ENCODE measurements at regions not wholly inside any gene's neighbourhood (a gene's known extent, or its start where the extent isn't known, plus 50 kb on each side); places are given as distances from the start of the nearest gene placed in this dataset.

DNA sequence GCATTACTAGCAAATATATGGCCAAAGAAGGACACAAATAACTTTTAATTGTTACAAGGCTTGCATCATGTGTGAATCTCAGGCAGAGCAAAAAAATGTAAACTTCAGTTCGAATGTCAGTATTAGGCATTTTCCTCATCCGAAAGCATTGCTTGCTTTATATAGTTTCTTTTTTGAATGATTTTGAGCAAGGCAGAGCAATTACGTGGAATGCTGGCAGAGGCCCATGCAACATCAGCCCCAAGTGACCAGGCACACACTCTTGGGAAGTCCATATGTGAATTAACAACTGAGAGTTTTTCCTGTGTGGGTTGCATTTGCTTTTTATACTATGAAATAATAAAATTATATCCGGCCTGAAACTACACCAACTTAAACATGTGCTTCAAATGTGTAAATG, 274.8 kb downstream of the PTPRC start:
- TF ChIP-seq, protein P1, sequence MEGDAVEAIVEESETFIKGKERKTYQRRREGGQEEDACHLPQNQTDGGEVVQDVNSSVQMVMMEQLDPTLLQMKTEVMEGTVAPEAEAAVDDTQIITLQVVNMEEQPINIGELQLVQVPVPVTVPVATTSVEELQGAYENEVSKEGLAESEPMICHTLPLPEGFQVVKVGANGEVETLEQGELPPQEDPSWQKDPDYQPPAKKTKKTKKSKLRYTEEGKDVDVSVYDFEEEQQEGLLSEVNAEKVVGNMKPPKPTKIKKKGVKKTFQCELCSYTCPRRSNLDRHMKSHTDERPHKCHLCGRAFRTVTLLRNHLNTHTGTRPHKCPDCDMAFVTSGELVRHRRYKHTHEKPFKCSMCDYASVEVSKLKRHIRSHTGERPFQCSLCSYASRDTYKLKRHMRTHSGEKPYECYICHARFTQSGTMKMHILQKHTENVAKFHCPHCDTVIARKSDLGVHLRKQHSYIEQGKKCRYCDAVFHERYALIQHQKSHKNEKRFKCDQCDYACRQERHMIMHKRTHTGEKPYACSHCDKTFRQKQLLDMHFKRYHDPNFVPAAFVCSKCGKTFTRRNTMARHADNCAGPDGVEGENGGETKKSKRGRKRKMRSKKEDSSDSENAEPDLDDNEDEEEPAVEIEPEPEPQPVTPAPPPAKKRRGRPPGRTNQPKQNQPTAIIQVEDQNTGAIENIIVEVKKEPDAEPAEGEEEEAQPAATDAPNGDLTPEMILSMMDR (tag by site-specific recombination; IDR thresholded peaks at IDR 0.05) = no peak
- TF ChIP-seq ZNF121 (tag by site-specific recombination; IDR thresholded peaks at IDR 0.05) (no peak), ZBTB26 (tag by site-specific recombination; optimal IDR thresholded peaks at IDR 0.05) (no peak), BCL11A (tag by site-specific recombination; IDR thresholded peaks at IDR 0.05; ENCODE audit: low read depth) (no peak), ZBTB1 (tag by site-specific recombination; IDR thresholded peaks at IDR 0.05) (no peak), ZNF391 (tag by site-specific recombination; IDR thresholded peaks at IDR 0.05; ENCODE audit: borderline replicate concordance, low read depth) (no peak), ZNF529 (tag by site-specific recombination; IDR thresholded peaks at IDR 0.05; ENCODE audit: insufficient replicate concordance) (no peak), HOXD13 (CRISPR knock-in tag; IDR thresholded peaks at IDR 0.05; ENCODE audit: borderline replicate concordance) (no peak), ZNF140 (tag by site-specific recombination; IDR thresholded peaks at IDR 0.05) (no peak), SP2 (tag by site-specific recombination; IDR thresholded peaks at IDR 0.05) (no peak), ZBTB8A (tag by site-specific recombination; IDR thresholded peaks at IDR 0.05) (no peak)

All from HEK293 (cell line).